B cell (primary cell): ENCODE measurements at regions not wholly inside any gene's neighbourhood (a gene's known extent, or its start where the extent isn't known, plus 50 kb on each side); places are given as distances from the start of the nearest gene placed in this dataset.

ENCODE experiments used
- ATAC-seq: fragments of 200-7000 bp; cut with Tn5 transposase; one replicate; pipeline ENCODE4 v1.10.0; 2021; ENCODE audit warnings: low read depth, mild to moderate bottlenecking, moderate number of reproducible peaks, moderate library complexity
- CTCF ChIA-PET: fragments of 350-600 bp; sonication (Branson Sonifier 250); formaldehyde crosslinking; loops from one replicate; lab custom pipeline; 2021; ENCODE audit warnings: antibody characterized with exemption, inconsistent platforms; lab: Charles Lee
- POLR2A ChIA-PET: fragments of 350-600 bp; sonication (Branson Sonifier 250); formaldehyde crosslinking; loops from one replicate; lab custom pipeline; 2021; ENCODE audit warnings: antibody characterized with exemption; lab: Charles Lee
- DNase-seq: peaks from one replicate; pipeline ENCODE4 v3.0.0; 2013
- H2AFZ ChIP-seq: 2 replicates; pipeline ENCODE4 v1.6.1; 2012; ENCODE audit warnings: mild to moderate bottlenecking, low read depth, low read length; ENCODE audit not compliant: insufficient read depth, poor library complexity, severe bottlenecking
- H3K27ac ChIP-seq, 2 donors: 1 replicate in 1 of 2; 2 replicates in 1 of 2; pipeline ENCODE4 v1.5.1; 2012 to 2013; ENCODE audit warnings: low read length in 2 of 2, mild to moderate bottlenecking in 2 of 2, moderate library complexity in 1 of 2
- H3K27me3 ChIP-seq, 4 experiments: fragments of 200-600 bp in 1 of 4; sonication (generic) in 1 of 4; replicated peaks in 1 of 4; 1 replicate in 2 of 4; 2 replicates in 2 of 4; pipeline versions ENCODE4 v1.6.1 to v1.7.0; 2013 to 2016; ENCODE audit warnings: low read length in 3 of 4, mild to moderate bottlenecking in 2 of 4, mixed read lengths in 1 of 4, moderate library complexity in 1 of 4; ENCODE audit not compliant: insufficient read depth in 4 of 4, control insufficient read depth in 3 of 4; ENCODE audit errors: control extremely low read depth in 1 of 4
- H3K36me3 ChIP-seq, 2 experiments: replicated peaks in 1 of 2; 1 replicate in 1 of 2; 2 replicates in 1 of 2; pipeline versions ENCODE4 v1.6.1 to v1.7.1; 2013; ENCODE audit warnings: low read length in 1 of 2; ENCODE audit not compliant: insufficient read depth in 2 of 2, control insufficient read depth in 1 of 2; ENCODE audit errors: control extremely low read depth in 1 of 2, extremely low read depth in 1 of 2
- H3K4me1 ChIP-seq, 2 donors: fragments of 200-600 bp in 1 of 2; sonication (generic) in 1 of 2; 1 replicate in 1 of 2; 2 replicates in 1 of 2; pipeline versions ENCODE4 v1.5.1 to v1.6.1; 2013 to 2017; ENCODE audit warnings: low read length in 2 of 2; ENCODE audit not compliant: control insufficient read depth in 2 of 2, insufficient read depth in 2 of 2
- H3K4me2 ChIP-seq: replicated peaks from 2 replicates; pipeline ENCODE3; 2012; ENCODE audit warnings: mild to moderate bottlenecking, low read depth, low read length; ENCODE audit not compliant: poor library complexity, severe bottlenecking
- H3K4me3 ChIP-seq, 5 experiments: fragments of 200-600 bp in 1 of 5; sonication (generic) in 1 of 5; 1 replicate in 3 of 5; 2 replicates in 2 of 5; pipeline versions ENCODE4 v1.5.1 to v1.7.0; 2011 to 2016; ENCODE audit warnings: low read length in 4 of 5, mild to moderate bottlenecking in 4 of 5, low read depth in 2 of 5, control low read depth in 1 of 5, moderate library complexity in 1 of 5; ENCODE audit not compliant: insufficient read depth in 1 of 5; ENCODE audit errors: control extremely low read depth in 1 of 5, extremely low read depth in 1 of 5
- H3K79me2 ChIP-seq: fragments of 200-600 bp; sonication (generic); one replicate; pipeline ENCODE4 v1.6.0; 2016; ENCODE audit warnings: low read length; ENCODE audit not compliant: control insufficient read depth, insufficient read depth
- H3K9ac ChIP-seq: fragments of 200-600 bp; sonication (generic); 2 replicates; pipeline ENCODE4 v1.6.1; 2017; ENCODE audit warnings: mild to moderate bottlenecking, low read length, moderate library complexity
- H3K9me3 ChIP-seq, 3 donors: one replicate each; pipeline versions ENCODE4 v1.6.1 to v1.7.1; 2013; ENCODE audit warnings: low read length in 2 of 3; ENCODE audit not compliant: control insufficient read depth in 2 of 3, insufficient read depth in 1 of 3; ENCODE audit errors: control extremely low read depth in 1 of 3
- H4K20me1 ChIP-seq: 2 replicates; pipeline ENCODE4 v1.6.0; 2012; ENCODE audit warnings: mild to moderate bottlenecking, low read length; ENCODE audit not compliant: insufficient read depth, control insufficient read depth, poor library complexity, severe bottlenecking
- H3K27ac Mint-ChIP-seq: one replicate; pipeline ENCODE4 v1.8.0; 2021; ENCODE audit warnings: mixed read lengths
- H3K27me3 Mint-ChIP-seq: one replicate; pipeline ENCODE4 v1.8.0; 2021; ENCODE audit warnings: mixed read lengths
- H3K4me1 Mint-ChIP-seq: one replicate; pipeline ENCODE4 v1.8.0; 2021; ENCODE audit warnings: mixed read lengths
- H3K4me3 Mint-ChIP-seq: one replicate; pipeline ENCODE4 v1.8.0; 2021; ENCODE audit warnings: mixed read lengths
- H3K9me3 Mint-ChIP-seq: one replicate; pipeline ENCODE4 v1.8.0; 2022; ENCODE audit warnings: mixed read lengths; ENCODE audit not compliant: insufficient read depth
- EZH2 ChIP-seq: IDR thresholded peaks from 2 replicates; pipeline ENCODE4 v1.6.1; 2012; ENCODE audit warnings: borderline replicate concordance, low read depth, mild to moderate bottlenecking, moderate library complexity, low read length; ENCODE audit not compliant: insufficient read depth, poor library complexity, severe bottlenecking
- WGBS: methylation state at CpG from one replicate; pipeline ENCODE4 v1.1.5; 2013; ENCODE audit warnings: missing lambda C conversion rate; ENCODE audit not compliant: insufficient coverage; 5-methylcytosine and 5-hydroxymethylcytosine counted together
- intact Hi-C: fragments of 100-400 bp; cut with micrococcal nuclease; formaldehyde crosslinking; loops from one replicate; pipeline ENCODE4 v1.10.0; 2022
- TF ChIP-seq, protein P1 (sequence below): fragments of 200-600 bp; IDR thresholded peaks from one replicate; pipeline ENCODE4 v1.8.0; 2022; ENCODE audit warnings: antibody characterized with exemption, mild to moderate bottlenecking

DNA sequence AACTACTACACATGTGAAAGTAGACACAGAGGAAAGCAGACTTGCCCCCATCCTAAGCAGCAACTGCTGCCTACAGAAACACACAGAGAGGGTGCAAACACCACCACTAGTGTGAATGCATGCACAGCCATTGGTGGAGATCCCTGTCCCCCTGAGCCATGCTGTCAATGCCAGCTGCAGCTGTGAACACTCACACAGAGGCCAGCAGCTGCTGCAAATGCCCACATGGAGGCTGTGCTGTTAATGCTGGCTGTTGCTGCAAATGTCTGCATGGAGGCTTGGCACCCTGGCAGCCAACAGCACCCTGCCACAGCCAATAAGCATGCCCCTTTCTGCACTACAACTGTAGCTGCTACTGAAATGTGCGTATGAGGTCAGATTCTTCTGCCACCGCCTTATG, 355.0 kb downstream of the LNPK start:
- DNase-seq (no peak), ATAC-seq (no peak)
- Histone ChIP-seq H3K4me3 (no peak overlapping the region), H3K9ac (no peak overlapping the region), H3K36me3 (no peaks in the 10 kb centered on the region), H3K27me3 (no peaks in the 10 kb centered on the region), H3K4me2 (no peak overlapping the region), H3K27ac (no peak overlapping the region), H3K9me3 (peaks cover 0 to 7% (median 0%) of the 10 kb centered on the region in 3 donors), H3K79me2 (no peaks in the 10 kb centered on the region), H2AFZ (no peak overlapping the region), H3K4me1 (no peaks in the 10 kb centered on the region), H4K20me1 (no peaks in the 10 kb centered on the region)
- H3K27ac Mint-ChIP-seq: no peak overlapping the region
- no peaks in the 10 kb centered on the region for H3K9me3 Mint-ChIP-seq
- H3K27me3 Mint-ChIP-seq: no peaks in the 10 kb centered on the region
- H3K4me3 Mint-ChIP-seq: no peak overlapping the region
- intact Hi-C loops: no loop called here
- no peaks in the 10 kb centered on the region for H3K4me1 Mint-ChIP-seq
- ChIA-PET CTCF (no interaction called here), POLR2A (no interaction called here)
- WGBS: 100% methylated on average over 2 of the region's 2 CpGs
- TF ChIP-seq, protein P1, sequence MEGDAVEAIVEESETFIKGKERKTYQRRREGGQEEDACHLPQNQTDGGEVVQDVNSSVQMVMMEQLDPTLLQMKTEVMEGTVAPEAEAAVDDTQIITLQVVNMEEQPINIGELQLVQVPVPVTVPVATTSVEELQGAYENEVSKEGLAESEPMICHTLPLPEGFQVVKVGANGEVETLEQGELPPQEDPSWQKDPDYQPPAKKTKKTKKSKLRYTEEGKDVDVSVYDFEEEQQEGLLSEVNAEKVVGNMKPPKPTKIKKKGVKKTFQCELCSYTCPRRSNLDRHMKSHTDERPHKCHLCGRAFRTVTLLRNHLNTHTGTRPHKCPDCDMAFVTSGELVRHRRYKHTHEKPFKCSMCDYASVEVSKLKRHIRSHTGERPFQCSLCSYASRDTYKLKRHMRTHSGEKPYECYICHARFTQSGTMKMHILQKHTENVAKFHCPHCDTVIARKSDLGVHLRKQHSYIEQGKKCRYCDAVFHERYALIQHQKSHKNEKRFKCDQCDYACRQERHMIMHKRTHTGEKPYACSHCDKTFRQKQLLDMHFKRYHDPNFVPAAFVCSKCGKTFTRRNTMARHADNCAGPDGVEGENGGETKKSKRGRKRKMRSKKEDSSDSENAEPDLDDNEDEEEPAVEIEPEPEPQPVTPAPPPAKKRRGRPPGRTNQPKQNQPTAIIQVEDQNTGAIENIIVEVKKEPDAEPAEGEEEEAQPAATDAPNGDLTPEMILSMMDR: no peak
- no peak for TF ChIP-seq EZH2

DNA sequence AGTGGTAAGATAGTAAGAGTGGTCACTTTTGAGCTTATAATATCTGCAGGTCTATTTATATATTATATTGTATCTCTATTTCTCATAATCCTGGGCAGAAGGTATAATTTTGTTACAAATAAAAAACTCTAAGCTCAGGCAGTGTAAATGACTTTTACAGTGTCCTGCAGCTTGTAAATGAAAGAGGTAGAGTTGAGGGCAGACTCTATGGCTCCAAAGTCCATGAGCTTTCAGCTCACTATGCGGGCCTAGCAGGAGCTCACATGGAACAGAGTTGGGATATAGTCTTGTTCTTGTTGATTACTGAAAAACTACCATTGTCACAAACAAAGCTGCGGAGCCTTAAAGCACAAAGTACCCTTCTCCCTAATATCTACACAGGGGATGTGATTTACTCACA, 361.4 kb downstream of the LNPK start:
- Histone ChIP-seq H4K20me1 (no peaks in the 10 kb centered on the region), H3K27ac (no peak overlapping the region), H3K27me3 (no peaks in the 10 kb centered on the region), H3K4me3 (no peak overlapping the region), H2AFZ (no peak overlapping the region), H3K9me3 (no peaks in the 10 kb centered on the region), H3K4me1 (no peaks in the 10 kb centered on the region), H3K79me2 (no peaks in the 10 kb centered on the region), H3K9ac (no peak overlapping the region), H3K4me2 (no peak overlapping the region), H3K36me3 (no peaks in the 10 kb centered on the region)
- TF ChIP-seq, protein P1: no peak
- TF ChIP-seq EZH2: no peak
- intact Hi-C loops: no loop called here
- H3K4me1 Mint-ChIP-seq: no peaks in the 10 kb centered on the region
- POLR2A ChIA-PET: no interaction called here
- DNase-seq (no peak), ATAC-seq (no peak)
- H3K4me3 Mint-ChIP-seq: no peak overlapping the region
- WGBS: no CpG with 5 or more reads among the region's 2 CpGs
- no peak overlapping the region for H3K27ac Mint-ChIP-seq
- H3K9me3 Mint-ChIP-seq: no peaks in the 10 kb centered on the region
- no peaks in the 10 kb centered on the region for H3K27me3 Mint-ChIP-seq
- CTCF ChIA-PET: no interaction called here
